NCI-H1105 (cell line): ENCODE measurements at regions not wholly inside any gene's neighbourhood (a gene's known extent, or its start where the extent isn't known, plus 50 kb on each side); places are given as distances from the start of the nearest gene placed in this dataset.
"Not testable (repeated sequence)": the region's sequence is repeated elsewhere in the genome, so short reads cannot be mapped to it uniquely, and the experiment has no call there.

Source experiments
- DNase-seq: peaks from one replicate; lab custom pipeline; 2025; lab: John Stamatoyannopoulos, UW

DNA sequence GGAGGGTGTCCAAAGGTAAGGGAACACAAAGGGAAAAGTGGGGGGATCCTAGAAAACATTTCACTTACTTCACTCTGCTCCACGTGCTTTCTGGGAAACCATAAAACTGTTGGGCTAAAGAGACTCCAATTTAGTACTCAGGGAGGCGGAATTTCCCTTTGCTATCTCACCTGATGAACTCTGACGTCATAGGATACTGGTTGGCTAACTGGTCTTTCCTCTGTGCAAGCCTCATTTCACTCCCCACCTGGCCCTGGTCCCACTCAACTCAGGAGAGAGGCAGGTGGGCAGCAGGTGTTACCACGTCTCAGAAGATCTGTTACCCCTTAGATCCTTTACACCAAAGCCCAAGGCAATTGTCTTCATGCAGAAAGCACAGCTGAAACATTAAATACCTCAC, 51.8 kb upstream of the PMAIP1 start:
- peak; percentile 47 for DNase-seq

GRCh38 chr18:59847491-59847846, 52.3 kb upstream of the PMAIP1 start:
- DNase-seq, result not testable (repeated sequence)

DNA sequence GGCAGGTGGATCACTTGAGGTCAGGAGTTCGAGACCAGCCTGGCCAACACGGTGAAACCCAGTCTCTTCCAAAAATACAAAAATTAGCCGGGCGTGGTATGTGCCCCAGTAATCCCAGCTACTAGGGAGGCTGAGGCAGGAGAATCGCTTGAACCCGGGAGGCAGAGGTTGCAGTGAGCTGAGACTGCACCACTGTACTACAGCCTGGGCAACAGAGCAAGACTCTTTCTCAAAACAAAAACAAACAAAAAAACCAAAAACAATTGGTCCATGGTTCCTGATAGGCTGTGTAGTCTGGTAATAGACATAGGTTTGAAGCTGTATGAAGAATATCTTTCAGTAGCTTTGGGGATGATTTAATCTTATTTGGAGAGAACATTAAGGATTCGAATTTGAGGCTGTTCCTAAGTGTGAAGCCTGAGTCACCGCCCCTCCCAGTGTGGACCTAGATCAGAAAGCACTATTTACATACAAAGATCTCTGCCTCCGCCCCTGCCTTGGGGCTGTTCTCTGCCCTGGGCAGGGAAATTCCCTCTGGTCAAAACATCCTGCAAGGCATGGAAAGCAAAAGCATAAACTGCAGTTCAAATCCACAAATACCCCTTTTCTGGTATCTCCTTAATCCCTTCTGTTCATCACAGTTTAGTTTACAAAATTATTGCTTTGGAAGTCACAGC, 52.8 kb upstream of the PMAIP1 start:
- DNase-seq, result no peak

GRCh38 chr18:59842947-59843346, 56.8 kb upstream of the PMAIP1 start:
- no peak for DNase-seq

GRCh38 chr18:59839931-59840685, 59.7 kb upstream of the PMAIP1 start:
- no peak for DNase-seq

DNA sequence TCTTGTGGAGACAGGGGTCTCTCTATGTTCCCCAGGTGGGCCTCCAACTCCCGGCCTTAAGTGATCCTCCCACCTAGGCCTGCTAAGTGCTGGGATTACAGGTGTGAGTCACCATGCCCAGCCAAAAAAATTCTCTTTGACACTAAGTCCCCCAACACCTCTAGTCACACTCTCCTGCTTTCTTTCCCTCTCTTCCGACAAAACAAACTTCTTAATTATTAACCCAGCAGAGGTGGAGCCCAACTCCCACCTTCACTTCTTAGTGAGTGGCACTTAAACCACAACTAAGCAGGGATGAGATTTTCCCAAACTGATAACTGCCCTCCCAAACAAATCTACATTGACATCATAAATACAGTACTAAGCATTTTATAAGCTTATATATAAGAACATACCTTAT, 60.5 kb upstream of the PMAIP1 start:
- no peak for DNase-seq

DNA sequence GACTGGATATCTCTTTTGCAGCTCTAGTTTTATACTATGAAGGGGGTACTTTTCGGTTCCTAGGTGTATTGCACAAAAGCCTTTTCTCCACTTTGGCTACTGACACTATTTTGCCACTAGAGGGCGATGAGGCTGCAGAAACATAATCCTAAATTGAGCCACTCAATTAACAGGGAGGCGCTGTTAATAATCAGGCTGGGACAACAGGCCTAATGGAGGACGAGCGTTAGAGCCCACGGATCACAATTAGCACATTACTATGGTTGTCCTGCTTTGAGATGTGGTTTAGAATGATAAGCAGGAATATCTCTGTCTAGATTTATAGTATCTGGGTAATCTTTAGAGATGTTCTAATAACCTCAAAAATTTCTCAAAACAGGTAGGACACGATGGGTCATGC, 62.2 kb upstream of the PMAIP1 start:
- DNase-seq, result peak; percentile 41

DNA sequence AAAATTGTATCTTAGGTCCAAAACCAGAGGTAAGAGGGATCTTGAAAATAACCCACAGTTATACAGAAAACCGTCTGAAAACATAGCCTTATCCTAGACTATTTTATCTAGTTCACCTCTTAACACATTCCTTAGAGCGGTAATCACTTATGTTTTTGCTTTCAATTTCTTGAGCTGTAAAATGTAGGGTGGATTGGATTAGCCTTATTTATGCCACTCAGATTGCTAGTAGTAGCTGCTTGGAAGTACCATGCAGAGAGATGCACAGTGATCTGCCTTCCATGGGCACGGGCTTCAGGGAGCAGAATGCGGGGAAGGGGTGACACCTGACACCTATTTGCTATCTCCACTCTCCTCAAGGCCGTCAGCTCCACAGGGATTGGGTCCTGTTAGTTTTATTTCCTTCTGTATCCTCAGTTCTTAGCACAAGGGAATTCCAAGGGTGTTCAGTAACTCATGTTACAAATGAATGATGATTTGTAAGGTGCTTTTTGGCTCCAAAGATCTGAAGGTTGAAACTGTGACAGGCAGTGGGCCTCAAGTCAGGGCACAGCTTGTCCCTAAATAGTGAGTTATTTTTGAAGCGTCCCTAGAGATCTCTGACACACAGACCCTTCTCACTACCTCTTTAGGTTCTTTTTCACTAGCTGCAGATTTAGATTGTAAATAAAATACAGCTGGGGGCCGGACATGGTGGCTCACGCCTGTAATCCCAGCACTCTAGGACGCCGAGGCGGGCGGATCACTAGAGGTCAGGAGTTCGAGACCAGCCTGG, 64.0 kb upstream of the PMAIP1 start:
- DNase-seq, result no peak

DNA sequence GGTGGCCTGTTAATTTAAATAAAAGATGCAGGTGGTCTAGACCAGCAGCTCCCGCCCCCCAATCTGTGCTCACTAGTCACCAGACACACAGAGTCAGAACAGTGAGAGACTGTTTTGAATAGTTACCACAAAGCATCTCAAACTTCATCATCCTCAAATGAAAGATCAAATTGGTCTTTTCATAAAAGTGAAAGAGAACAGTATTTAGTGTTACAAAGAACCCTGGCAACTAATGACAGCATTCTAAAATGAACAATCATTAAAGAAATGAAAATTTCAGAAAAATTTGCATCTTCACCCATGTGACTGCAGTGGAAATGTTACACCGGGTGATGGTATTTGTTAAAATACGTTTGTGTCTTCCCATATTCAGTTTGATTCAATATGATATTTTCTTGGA, 65.5 kb upstream of the PMAIP1 start:
- DNase-seq, result no peak

DNA sequence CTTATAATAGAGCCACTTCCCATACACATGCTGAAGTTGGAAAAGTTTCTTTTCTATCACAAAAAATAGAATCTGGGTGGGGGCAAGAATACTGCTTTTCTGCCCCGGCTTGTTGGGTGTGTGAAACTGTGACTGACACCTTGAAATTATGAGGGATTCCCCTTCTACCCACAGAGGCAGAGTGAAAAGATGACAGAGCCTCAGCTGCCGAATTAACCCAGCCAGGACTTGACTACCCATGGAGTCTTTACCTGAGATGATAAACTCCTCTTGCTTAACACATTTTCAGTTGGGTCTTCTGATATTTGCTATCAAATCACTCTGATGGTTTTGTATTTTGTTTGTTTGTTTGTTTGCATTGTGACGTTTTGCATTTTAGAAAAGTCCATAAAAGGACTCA, 66.0 kb upstream of the PMAIP1 start:
- DNase-seq, result no peak

- DNase-seq, result peak; percentile 82
Observed at GRCh38 chr18:59823596-59824195, 76.1 kb upstream of the PMAIP1 start.

DNA sequence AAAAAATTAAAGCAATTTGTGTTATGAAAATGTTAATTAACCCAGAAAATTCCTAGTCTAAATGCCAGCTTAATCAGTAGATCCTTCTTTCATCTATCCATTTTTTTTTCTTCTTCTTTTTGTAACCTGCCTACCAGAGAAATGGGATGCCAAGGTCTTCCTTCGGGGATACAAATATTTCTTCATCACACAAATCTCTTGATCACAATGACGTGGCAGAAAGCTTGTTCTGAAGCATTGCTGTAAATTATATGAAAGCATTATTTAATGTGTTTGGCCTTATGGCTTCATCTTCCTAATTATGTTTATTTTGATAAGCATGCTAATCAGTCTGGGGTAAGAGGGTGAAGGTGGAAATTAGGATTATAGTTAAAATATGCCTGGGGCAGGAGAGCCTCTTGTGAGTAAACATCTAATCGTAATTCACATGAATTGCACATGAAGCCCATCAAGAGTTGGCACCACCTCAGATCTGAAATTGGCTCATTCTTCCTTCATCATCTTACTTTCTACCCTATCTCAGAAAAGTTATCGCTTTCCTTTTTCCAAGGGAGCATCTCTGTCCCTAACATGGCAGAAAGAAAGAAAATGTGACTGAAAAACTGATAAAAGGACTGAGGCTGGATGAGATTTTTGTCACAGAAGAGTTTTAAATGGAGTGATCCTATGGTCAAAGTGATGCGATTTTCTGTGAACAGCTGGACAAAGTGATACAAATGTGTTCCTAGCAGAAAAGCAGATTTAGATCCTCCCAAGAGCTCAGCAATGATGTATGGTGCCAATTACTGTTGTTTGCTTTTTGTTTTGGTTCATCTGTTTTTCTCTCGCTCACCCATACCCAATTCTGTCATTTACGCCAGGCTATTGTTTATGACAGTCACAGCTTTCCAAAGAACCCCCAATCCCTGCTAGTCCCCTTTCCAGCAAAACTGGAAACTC, 76.9 kb upstream of the PMAIP1 start:
- DNase-seq, result no peak

- DNase-seq, result no peak
Observed at GRCh38 chr18:59821983-59822382, 77.8 kb upstream of the PMAIP1 start.

GRCh38 chr18:59820663-59821062, 79.1 kb upstream of the PMAIP1 start:
- DNase-seq, result no peak

- no peak for DNase-seq
Observed at GRCh38 chr18:59818769-59819168, 81.0 kb upstream of the PMAIP1 start.

DNA sequence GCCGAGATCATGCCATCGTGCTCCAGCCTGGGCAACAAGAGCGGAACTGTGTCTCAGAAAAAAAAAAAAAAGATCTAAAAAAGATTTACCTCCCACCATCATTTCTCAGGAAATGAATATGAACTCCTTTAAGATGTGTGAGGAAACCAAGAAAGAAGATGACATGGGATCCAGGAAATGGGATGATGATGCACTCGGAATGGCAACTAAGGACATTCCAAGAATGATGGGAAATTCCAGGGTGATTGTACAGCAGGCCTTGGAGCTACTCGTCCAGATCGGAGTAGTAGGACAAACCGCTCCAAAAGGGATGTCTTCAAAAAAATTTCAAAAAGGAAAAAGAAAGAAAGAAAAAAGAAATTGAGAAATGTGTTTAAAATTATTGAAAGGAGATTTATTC, 84.9 kb upstream of the PMAIP1 start:
- DNase-seq, result no peak

DNA sequence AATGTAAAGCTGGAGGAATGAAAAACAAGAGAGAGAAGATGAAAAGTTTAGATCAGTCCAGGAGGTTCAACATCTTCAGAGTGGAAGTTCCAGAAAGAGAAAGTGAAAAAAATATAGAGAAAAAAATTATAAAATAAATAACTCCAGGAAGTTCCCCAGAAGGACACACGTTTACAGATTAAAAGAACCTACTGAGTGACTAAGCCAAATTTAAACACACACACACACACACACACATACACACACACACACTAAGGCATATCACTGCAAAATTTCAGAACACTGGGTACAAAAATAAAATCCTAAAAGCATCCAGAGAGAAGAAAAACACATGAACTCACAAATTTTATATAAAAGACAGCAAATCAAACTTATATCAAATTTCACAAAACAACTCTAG, 85.9 kb upstream of the PMAIP1 start:
- no peak for DNase-seq

- DNase-seq, result no peak
Observed at GRCh38 chr18:59810735-59811520, 88.9 kb upstream of the PMAIP1 start.

- no peak for DNase-seq
Observed at GRCh38 chr18:59810183-59810582, 89.6 kb upstream of the PMAIP1 start.

DNA sequence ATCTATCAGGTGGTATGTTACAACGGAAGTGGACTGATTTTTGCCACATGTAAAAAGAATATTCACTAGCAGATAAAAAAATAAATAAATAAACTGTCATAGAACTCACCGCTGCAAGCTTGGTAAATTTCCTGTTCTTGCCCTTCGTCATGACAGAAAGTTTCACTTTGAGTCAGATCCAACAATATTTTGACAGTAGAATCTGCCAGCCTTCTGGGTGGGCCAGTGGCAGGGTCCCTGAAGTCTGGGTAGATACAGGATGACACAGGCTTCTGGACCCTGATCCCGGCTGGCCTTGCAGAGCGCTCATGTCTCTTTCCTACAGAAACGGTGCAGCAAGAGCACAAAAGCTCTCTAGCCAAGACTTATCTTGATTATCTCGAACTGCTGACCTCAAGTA, 97.8 kb upstream of the PMAIP1 start:
- no peak for DNase-seq

DNA sequence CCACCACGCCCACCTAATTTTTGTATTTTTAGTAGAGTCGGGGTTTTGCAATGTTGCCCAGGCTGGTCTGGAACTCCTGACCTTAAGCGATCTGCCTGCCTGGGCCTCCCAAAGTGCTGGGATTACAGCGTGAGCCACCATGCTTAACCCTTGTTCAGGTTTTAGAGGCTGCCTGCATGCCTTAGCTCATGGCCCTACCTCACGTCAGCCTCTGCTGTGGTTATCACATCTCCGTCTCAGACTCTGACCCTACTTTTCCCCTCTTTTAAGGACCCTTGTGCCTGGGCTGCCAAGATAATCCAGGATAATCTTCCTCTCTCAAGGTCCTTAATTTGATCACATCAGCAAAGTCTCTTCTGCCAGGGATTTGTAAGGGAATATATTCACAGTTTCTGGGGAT, 98.2 kb upstream of the PMAIP1 start:
- no peak for DNase-seq
